Cardiac septum (tissue), 1 donor: ENCODE measurements at regions not wholly inside any gene's neighbourhood (a gene's known extent, or its start where the extent isn't known, plus 50 kb on each side); places are given as distances from the start of the nearest gene placed in this dataset.
"Not testable (repeated sequence)": the region's sequence is repeated elsewhere in the genome, so short reads cannot be mapped to it uniquely, and the experiment has no call there.

Source experiments
- DNase-seq: peaks from one replicate; pipeline ENCODE4 v3.0.0-alpha.2; 2020; ENCODE audit warnings: low spot score
- intact Hi-C: fragments of 100-400 bp; cut with DNase I; formaldehyde crosslinking; loops from one replicate; pipeline ENCODE4 v1.14.0; 2022
- donor health status: DM: no; HTN: no; CAD: no.

DNA sequence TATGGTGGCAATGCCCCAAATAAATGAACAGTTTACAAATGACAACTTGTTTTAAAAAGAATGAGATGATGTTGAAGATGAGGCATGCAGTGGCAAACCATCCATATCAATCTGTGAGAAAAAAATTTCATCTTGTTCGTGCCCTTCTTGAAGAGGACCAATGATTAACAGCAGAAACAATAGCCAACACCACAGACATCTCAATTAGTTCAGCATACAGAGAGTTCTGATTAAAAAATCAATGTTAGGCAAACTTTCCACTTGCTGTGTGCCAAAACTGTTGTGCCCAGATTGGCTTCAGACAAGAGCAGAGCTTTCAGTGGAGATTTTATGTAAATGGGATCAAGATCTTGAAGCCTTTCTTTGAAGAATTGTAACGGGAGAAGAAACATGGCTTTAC is 329.9 kb downstream of the BMP4 start:
- DNase-seq: no peak
- intact Hi-C loops: no loop called here

DNA sequence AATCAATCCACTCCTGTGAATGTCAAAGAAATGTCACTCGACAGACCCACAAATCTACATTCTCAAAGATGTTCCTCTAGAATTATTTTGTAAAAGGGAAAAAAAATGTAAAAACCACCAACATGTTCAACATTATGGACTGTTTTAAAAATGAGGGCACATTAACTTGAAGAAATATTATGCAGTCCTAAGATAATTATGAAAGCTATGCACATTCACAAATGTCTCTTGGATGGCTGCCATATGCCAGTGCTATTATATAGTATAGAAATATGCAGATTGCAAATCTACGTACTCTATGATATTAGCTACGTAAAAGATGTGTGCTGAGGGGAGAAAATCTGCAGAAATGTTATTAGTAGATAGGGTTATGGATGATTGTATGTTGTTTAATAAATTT is 334.2 kb downstream of the BMP4 start:
- intact Hi-C loops: no loop called here
- DNase-seq: no peak

DNA sequence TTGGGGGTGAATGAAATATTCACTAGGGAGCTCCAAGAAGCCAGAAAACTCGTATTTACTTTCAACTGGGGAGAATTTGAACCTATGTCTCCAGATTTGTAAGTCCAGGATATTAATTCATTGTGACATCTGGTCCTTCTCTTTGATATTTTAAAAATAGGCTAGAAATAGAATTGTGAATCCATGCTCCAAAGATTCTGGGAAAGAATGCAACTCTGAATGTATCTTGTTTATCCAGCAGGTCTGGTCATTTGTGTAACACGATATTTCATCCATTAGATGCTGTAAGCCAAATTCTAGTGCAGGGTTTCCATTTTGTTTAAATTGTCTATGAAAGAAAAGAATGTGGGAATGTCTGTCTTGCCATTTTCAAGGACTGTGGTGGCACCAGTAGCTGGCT is 334.7 kb downstream of the BMP4 start:
- DNase-seq: no peak
- intact Hi-C loops: no loop called here

DNA sequence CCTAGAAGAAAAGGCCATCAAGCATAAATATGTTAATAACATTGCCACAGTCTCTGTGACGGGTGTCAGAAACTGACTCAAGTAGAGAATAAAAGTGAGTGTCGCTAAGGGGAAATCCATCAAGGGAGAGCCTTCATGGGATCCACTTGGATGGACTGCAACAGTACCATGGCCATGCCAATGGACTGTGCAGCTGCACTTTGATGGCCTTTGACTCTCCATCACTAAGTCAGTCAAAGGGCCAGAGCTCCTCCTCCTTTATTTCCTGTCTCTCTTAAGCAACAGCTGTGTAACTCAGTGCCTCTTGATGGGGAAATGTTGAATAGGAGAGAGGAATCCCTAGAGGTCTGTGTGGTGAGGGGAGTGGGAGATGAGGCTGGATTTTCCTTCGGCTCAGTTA is 335.2 kb downstream of the BMP4 start:
- no peak for DNase-seq
- intact Hi-C loops: no loop called here

DNA sequence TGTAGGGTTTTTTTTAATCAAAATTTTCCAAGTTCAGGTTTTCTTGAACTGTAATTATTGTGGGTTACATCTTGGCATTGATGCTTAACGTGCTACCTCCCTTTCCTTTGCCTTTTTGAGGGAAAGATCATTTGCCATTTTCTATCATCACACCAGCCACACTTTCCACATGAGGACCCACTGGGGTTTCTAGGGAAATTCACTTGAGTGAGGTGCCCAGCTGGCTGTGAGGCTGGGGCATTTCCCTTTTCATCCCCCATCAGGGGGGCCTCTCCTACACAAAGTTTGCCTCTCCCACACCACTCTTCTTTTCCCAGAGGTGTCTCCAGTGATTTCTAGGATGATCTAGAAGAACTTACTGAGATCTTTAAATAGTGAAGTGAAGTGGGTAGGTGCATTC is 335.7 kb downstream of the BMP4 start:
- intact Hi-C loops: no loop called here
- DNase-seq: no peak

DNA sequence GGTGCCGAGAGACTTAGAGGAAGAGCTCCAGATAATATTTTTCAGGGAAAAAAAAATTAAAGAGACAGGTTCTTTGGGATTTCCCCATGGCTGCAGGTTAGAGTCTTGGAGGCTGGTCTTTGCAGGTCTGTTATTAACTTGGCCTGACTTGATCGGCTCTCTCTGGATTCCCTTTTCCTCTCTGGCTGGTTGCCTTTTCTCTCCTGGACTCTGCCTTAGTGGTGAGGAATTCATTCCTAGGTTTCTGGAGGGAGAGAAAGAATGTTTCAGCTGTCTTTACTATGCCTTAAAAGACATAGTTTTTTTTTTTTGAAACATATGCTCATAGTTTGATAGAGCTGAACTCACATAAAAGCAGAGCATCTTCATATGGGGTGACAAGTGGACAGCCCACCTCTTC is 336.3 kb downstream of the BMP4 start:
- intact Hi-C loops: no loop called here
- DNase-seq: no peak

DNA sequence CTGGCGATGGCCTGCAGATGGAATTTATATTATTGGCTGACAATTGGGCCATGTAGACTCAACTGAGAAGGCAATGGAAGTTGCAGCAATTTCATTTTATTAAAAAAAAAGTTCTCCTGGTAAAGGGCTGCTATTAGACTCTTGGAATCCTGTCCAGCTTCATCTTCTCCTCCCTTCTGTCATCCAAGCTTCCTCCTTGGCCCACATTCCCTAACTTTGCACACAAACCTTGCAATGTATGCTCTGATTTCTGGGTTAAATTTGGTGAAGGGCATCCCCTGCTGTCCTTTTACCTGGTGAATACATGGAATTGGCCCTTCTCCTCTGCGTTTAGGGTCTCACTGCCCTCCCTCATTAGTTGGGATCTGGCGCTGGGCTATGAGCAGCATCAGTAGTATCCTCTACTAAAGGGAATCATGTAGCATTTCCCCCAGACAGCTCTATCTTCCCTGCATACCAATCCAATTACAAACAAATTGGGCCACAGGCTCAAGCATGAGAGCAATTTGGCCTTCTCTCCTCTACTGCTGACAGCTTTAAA is 336.9 kb downstream of the BMP4 start:
- DNase-seq: no peak

DNA sequence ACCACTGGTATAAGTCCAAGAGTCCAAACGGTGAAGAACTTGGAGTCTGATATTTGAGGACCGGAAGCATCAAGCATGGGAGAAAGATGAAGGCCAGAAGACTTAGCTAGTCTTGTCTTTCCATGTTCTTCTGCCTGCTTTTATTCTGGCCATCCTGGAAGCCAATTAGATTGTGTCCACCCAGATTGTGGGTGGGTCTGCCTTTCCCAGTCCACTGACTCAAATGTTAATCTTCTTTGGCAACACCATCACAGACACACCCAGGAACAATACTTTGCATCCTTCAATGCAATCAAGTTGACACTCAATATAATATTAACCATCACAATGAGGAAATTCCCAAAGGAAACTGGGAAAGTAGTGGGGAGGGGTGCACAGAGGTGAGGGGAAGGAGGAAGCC is 340.1 kb downstream of the BMP4 start:
- DNase-seq, intact Hi-C loops: not testable (repeated sequence)

More for the DNA sequence above, 336.9 kb downstream of the BMP4 start:
- intact Hi-C loops: no loop called here

DNA sequence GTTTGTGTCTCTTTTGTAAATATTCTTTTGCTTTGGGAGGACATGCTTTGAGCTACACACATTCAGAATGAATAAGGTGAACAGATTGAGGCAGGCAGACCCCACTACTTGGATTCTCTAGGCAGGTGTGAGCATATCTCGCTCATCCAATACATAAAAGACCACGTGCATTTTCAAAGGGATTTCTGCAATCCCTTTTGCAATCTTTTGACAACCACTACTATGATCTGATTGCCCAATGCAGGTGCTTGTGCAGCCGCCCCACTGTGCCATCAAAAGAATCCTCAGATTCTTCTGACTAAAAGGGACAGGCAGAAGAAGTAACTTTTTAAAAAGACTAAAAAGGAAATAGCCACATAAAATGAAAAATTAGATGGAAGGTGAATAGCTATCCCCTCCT is 341.4 kb downstream of the BMP4 start:
- no peak for DNase-seq
- intact Hi-C loops: no loop called here

DNA sequence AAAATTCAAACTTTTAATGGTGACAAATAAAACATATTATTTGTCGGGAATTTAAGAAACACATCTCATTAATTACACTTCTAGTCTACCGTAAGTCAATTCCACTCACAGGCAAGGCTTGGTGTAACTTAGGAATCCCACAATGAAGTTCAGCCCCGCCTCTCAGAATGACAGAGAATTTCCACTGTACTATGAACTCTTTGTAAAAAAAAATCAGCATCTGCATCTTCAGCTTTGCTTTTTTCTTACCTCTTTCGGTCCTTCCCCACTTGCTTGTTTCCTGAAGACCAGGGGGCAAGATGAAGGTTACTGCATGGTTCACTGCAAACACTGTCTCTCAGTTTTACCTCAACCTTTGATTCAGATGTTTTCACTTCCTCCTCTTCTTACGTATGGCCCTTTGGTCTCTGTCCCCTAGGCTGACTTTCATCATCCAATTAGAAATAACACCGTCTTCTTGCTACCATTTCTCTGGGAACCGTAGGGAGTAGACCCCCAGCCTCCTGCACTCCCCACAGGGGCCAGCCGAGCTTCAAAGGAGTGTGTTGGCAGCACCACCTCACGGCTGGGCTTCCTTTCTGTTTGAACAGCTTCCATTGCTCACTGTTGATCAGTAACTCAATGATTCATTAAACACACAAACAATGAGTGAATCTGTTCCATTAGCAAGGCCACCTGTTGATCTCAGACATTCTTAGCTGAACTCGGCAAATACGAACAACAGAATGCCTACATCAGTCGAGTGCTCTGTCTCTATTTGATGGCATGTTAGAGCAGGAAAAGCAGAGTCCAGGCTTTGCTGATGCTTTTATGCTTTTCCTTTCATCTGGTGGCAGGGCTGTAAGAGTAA is 343.0 kb downstream of the BMP4 start:
- DNase-seq: no peak
- intact Hi-C loops: no loop called here

DNA sequence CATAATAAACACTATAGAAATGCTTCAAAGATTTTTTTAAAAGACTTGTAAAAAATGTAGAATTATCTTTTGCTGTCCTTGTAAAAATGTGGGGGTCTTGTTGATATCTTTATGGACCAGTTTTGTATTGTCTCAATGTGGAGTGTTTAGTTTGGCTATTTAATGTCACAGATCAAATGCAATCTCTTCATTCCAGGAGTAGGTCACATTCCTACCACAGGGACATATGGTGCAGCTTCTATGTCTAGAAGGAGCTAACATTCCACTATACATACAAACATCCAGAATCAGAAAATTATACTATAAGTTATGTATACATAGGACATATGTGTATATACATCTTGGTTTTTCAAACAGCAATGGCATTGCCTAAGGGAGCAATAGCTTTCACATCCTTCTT is 345.7 kb downstream of the BMP4 start:
- intact Hi-C loops: no loop called here
- no peak for DNase-seq

DNA sequence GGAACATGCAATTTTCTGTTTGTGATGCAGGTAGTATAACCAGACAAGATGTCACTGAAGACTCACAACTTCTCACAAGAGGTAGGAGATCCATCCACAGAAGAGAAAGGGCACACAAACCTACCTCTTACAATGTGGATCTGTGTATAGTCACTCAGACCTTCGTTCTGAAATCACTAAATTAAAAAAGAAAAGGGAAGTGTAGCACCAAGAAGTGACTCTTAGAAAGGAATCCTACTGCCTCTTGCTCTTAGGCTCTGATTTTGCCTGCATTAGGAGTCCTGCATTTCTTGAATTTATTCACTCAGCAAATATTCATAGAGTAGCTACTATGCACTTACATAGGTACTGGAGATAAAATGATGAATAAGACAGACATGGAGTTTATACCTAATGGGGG is 347.6 kb downstream of the BMP4 start:
- intact Hi-C loops: no loop called here
- no peak for DNase-seq

DNA sequence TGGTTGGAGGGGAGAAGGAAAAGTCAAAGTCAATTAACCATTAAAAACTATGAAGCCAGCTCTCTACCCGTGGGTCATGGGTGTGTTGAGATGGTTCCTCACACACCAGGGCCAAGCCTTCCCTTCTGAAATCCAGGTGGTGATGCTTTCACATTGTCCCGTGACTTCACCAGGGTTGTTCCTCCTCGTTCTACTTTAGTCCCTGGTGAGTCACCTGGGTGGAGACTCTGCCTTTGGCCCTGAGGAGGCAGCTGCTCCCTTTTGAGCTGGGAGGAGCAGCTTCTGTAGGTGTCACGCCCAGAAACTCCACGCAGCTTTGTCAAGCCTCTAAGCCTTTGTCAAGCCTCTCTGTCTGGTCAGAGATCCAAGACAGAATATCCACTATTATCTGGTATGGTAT is 348.3 kb downstream of the BMP4 start:
- intact Hi-C loops: no loop called here
- no peak for DNase-seq

DNA sequence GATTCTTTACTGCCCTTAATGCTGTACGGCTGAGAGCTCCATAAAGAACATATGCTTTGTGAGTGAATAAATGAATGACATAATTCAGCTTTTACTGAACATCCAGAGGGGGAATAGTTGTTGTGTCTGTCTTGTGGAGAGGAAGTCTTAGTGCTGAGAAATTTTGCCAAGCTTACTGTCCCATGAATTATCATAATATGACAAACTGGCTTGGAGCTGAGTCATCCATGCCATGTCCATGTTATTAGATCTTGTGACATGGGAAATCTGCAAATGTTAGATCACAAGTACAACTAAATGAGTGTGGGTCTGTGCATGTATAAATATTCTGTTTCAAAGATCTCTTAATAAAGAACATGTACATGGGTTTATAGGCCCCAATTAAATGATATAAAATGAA is 350.4 kb downstream of the BMP4 start:
- intact Hi-C loops: no loop called here
- no peak for DNase-seq

DNA sequence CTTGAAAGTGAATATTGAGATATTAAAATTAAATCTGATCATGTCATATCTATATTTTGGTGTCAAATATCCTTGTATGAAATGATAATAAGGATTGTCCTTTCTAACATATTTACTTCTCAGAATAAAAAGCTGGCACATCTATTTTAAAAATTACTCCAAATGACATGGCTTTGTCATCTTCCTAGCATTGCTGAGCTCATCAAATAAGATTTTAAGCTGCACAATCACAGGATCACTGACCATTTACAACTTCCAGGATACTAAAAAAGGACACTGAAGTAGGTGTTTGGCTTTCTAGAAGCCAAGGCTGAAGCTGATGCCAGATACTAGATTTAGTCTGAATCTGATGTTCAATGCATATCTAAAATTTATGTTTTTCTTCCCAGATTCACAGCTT is 351.1 kb downstream of the BMP4 start:
- intact Hi-C loops: no loop called here
- no peak for DNase-seq

DNA sequence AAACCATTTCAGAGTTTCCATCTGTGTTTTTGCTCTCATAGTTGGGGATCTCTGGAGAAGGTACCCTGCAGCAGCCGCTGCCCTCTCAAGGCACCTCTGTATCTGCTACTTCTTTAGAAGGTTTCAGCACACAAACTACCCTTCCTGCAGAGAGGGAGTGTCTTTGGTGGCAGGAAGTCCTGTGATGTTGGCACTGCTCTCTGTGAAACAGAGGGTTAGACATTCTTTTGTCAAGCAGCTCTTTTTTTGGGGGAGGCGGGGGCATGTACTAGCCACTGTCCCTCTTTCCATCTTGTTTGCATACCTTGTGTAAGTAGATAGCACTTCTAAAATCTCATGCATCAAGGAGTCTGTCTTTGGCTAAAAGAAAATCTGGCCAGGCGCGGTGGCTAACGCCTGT is 352.6 kb downstream of the BMP4 start:
- intact Hi-C loops: no loop called here
- no peak for DNase-seq

DNA sequence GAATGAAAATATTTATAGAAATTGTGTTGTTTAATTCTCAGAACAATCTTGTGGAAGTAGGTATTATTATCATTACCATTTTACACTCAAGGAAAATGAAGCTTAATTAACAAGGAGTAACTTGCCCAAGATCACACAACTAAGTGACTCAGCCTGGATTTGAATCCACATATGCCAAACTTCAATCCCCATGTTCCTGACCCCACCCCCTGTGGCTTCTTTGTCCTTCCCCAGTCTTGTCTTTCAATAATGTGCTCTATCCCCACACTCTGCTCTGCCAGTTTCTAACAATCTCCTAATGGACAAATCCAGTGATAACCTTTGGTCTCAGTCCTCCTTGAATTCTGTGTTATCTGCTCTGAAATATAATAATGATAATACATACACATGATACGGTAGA is 355.2 kb downstream of the BMP4 start:
- no peak for DNase-seq
- intact Hi-C loops: no loop called here

DNA sequence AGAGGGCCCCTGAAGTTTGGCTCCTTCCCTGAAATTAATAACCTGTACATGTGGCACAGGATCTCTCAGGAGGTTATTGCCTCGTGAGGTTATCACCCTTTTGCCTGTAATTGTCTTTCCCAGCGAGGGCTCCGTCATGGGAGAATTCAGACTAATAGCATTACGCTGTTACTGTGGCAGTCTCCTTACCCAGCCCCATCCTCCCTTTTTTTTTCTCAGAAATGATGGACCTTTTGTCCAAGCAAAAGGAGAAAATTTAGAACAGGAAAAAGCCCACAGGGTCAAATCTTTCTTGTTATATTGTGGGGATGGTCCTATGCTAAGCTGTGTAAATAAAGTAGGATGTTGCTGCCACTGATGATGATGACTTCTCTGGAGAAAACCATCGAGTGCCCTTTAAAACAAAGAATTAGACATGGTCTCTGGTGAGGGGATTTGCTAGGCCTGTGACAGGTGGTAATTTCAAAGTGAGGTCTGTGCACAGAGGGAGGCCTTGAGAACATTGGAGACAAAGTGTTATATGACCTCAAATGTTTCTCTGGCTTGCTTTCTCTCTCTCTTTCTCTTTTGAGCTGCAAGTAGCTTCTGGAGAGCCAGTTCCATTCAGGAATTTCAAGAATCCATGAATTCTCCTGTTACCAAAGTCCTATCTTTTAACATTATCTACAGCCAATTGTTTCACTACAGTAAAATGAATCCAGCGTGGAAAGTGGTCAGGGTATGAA is 357.2 kb downstream of the BMP4 start:
- DNase-seq: no peak
- intact Hi-C loops: no loop called here

DNA sequence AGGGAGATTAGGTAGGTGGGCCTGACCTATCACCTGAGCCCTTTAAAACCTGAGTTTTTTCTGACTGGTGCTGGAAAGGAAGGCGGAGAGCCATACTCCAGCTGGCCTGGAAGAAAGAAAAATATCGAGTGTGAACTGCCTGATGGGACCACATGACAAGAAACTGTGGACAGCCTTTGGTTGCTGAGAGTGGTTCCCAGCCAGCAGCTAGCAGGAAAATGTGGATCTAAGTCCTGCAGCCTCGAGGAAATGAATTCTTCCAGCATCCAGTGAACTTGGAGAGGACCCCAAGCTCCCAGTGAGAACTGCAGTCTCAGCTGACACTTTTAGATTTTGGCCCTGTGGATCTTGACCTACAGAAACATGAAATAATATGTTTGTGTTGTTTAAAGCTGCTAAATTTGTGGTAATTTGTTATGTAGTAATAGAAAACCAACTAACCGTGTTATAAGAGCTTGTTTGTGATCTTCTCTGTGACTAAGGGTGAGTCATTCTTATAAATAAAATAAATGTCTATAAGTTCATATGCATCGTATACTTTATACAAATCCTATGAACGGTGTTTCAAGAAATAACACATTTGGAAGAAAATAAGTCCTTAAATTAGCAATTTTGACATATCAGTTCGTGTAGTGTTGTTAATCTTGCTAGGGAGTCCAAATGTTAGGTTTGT is 359.6 kb downstream of the BMP4 start:
- intact Hi-C loops: no loop called here
- no peak for DNase-seq

DNA sequence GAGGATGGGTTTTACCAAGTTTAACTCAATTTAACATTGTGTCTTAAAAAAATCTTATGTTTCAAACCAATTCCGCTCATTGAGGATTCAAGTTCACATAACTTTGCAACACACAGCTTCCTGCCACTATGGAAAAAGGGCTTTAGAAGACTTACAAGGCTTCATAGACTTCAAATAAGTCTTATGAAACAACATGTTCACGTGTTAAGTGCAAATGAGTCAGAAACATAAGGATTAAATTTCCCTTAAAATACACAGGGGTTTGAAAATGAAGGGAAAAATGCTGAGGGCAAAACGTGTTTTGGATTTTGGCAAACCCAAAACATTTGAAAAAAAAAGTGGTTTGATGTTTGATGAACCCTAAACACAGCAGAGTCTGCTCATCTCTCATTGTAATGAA is 364.8 kb downstream of the BMP4 start:
- no peak for DNase-seq
- intact Hi-C loops: no loop called here

DNA sequence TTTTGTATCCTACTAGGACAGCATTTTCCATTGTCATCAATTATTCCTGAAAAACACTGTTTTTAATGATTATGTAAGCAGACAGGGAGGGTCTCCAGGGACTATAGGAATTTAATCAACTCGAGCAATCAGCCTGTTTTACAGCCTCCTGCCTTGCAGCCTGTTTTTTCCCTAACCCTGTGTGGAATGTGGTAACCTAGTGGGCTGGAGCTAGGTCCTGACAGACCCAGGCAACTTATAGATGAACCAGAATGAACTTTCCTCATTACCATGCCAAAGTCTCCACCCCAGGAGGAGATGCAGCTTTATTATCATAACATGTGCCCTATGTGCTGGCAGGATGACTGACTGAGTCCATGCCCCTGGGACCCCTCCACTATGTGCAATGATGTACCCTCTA is 375.1 kb downstream of the BMP4 start:
- DNase-seq: no peak
- intact Hi-C loops: no loop called here
